GM18951 (cell line): ENCODE measurements at regions not wholly inside any gene's neighbourhood (a gene's known extent, or its start where the extent isn't known, plus 50 kb on each side); places are given as distances from the start of the nearest gene placed in this dataset.

Experiments
- POLR2A ChIP-seq: IDR thresholded peaks from 4 replicates; pipeline ENCODE4 v1.6.1; 2011; ENCODE audit warnings: mild to moderate bottlenecking; ENCODE audit not compliant: insufficient read length, insufficient read depth; ENCODE audit errors: extremely low read depth
- in situ Hi-C: fragments of 300-500 bp; cut with MboI; formaldehyde crosslinking; loops from one replicate; pipeline ENCODE4 v1.12.0; 2022; ENCODE audit warnings: low sequenced_read_pairs, mixed read lengths, inconsistent platforms; ENCODE audit not compliant: unreplicated experiment

DNA sequence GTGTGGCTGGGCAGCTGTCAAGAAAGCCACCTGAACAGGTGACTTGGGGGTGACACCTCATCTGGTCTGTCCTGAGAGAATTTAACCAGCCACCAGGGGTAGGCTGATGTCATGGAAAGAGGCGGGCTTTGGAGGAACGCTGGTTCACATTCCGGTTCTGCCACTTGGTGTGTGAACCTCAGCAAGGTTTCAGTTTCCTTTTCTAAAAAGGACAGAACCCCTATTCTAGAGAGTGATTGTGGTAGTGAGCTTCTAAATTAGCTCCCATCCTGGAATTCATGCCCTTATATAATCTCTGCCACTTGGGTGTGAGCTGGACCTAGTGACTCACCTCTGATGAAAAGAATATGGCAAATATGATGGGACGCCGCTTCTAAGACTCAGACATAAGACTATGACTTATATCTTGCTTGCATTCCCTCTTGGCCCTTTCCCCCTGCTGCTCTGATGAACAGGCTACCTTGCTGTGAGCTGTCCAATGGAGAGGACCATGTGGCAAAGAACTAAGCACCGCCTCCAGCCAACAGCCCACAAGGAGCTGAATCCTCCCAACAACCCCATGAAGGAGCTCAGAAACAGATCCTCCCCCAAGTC, 332.1 kb downstream of the RRAGC start:
- TF ChIP-seq POLR2A = no peak
- in situ Hi-C loops = no loop called here

DNA sequence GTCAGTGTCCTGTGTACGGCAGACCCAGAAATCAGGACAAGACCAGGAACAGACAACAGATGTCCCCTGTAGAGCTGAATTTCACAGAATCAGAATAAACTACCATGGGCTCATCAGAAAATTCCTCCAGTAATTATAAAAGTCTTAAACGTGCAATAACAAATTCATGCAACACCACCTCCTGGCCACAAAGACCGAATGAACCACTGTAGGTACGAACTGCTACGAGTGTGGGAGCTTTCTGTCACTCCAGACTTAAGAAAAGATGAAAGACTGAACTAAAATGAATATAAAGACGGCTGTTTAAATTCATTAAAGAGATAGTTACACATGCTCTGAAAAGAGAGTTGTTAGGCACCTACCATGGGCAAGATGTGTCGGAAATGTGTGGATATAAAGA, 333.5 kb downstream of the RRAGC start:
- TF ChIP-seq POLR2A = no peak
- in situ Hi-C loops = no loop called here

DNA sequence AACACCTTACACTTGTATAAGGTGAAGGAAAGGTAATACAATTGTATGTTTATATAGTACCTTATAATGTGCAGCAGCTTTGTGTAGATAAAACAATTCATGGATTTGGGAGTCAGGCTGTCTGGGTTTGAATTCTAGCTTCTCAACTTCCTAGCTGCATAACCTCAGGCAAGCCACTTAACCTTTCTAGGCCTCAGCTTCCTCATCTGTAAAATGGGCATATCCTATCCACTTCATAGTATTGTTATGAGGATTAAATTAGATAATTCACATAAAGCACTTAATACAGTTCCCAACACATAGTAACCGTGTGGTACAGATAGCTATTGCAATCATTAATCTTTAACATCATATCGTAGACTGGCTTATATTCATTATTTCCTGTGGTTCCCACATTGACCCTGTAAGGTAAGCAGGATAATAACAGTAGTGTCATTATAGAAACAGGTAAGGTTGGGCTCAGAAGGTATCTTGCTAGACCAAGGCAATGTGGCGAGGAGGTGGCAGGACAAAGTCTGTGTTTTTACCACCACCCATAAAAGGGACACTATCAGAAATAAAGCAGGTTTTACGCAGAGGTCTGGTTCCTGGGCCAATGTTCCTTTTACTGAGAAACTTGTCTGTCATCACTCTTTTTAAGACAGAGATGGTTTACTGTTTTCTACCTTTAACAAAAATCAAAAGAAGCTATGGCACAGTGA, 334.1 kb downstream of the RRAGC start:
- TF ChIP-seq POLR2A = no peak
- in situ Hi-C loops = no loop called here

DNA sequence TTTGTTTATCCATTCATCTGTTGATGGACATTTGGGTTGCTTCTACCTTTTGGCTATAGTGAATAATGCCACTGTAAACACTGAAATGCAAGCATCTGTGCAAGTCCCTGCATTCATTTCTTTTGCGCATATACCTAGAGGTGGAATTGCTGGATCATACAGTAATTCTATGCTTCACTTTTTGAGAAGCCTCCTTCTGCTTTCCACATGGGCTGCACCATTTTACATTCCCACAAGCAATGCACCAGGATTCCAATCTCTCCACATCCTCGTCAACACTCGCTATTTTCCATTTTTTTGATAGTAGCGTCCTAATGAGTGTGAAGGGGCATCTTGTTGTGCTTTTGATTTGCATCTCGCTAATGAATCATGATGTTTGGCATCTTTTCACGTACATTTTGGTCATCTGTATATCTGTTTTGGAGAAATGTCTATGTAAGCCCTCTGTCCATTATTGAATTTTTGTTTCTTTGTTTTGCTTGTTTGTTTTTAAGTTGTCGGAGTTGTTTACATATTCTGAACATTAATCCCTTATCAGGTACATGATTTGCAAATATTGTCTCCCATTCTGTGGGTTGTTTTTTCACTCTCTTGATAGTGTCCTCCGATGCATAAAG, 335.4 kb downstream of the RRAGC start:
- TF ChIP-seq POLR2A = no peak
- in situ Hi-C loops = no loop called here

DNA sequence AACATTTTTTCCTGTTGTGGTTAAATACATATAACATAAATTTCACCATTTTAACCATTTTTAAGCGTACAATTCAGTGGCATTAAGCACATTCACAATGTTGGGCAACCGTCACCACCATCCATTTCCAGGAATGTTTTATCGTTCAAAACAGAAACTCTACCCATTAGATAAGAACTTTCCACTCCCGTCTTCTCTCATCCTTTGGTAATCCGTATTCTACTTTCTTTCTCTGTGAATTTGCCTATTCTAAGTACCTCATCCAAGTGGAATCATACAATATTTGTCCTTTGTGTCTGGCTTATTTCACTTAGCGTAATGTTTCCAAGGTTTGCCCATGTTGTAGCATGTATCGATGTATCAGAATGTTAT, 336.0 kb downstream of the RRAGC start:
- TF ChIP-seq POLR2A = no peak
- in situ Hi-C loops = no loop called here

DNA sequence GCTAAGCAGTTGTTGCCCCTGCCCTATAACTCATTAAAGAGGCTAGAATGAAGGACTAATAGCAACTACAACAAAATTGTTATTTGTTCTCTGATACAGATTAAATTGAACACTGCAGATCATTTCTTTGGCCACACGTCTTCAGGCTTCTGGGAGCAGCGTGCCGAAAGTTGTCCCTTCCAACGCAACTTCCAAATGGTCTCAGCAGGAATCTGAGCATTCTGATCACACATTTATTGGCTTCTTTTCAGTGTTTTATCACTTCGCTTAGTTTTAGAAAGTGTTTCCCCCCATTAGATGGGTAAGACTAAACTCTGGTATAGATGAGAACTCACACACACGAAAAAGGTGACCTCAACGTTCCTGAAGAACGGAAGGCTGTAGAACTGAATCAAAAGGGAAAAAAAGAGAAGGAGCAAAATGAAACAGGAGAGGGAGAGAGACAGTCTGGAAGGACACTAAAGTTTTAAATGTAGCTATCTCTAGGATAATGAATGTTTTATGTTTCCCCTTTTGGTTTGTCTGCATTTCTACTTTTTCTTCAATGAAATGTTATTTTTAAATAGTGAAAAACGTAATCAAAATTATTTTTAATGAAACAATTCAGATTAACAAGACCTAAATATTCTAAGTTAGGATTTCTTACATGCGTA, 336.5 kb downstream of the RRAGC start:
- no peak for TF ChIP-seq POLR2A
- in situ Hi-C loops = no loop called here

DNA sequence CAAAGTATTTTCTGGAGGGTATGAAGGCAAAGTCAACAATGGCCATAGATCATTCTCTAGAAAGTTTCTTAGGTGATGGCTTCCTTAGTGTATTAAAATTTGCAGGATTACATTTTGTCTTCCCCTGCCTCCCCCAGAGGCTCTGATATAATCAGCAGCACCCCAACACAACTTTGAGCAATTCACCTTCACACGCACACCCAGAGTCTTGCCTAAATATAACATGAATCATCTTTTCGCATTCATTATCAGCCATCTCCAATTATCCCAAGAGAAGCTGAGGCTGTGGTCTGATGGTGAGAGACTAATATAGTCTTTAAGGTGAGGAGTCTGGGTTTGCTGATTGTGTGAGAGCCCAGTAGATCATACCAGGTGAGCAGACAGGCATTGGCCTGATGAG, 343.0 kb downstream of the RRAGC start:
- no peak for TF ChIP-seq POLR2A

DNA sequence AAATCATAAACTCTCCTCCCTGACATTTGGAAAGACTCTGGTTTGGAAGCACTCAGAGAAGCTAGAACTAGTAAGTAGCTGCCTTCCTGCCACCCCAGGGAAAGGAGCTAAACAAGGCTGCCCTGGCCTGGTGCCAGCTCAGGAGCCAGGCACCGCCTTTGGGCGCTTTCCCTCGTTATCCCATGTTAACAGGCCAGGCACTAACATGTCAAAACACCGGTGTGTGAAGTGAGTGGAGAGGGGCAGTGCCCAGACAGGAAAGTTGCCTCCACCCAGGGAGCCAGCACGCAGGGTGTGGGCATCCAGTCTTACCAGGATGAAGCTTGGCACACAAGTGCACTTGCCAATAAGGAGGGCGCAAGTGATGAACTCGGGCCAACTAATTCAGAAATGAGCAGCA, 346.8 kb downstream of the RRAGC start:
- in situ Hi-C loops = no loop called here
- no peak for TF ChIP-seq POLR2A

More for the DNA sequence above, 343.0 kb downstream of the RRAGC start:
- in situ Hi-C loops = no loop called here

DNA sequence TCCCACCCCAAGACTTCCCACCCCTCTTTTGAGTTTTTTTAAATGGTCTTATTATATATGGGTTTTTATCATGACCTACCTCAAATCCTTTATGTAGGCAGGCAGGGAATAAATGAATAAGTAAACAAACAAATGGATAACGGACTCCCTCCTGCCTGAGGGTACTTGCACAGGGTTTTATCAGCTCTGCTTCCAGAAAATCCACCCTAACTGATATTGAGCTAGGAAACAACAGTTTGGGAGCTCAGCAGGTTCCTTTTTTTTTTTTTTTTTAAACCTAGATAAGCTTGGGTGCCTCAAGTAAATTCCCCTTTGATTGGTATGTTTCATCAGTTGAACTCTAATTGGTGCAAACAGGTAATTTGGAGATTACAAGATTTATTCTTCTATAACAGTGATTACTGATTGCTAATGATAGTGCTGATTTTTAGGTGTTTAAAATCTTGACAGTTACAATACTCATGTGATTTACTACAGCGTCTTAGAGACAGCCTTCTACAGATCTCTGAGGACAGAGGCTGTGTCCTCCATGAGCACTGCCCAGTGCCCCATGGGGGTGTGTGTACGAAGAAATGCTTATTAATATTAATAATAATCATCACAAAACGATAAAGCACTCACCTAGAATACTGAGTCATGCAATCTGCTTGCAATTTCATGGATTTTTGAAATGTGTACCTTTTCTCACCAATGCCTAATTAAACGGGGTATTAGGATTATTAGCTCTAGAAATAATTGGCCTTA, 347.4 kb downstream of the RRAGC start:
- in situ Hi-C loops = no loop called here
- TF ChIP-seq POLR2A = no peak

DNA sequence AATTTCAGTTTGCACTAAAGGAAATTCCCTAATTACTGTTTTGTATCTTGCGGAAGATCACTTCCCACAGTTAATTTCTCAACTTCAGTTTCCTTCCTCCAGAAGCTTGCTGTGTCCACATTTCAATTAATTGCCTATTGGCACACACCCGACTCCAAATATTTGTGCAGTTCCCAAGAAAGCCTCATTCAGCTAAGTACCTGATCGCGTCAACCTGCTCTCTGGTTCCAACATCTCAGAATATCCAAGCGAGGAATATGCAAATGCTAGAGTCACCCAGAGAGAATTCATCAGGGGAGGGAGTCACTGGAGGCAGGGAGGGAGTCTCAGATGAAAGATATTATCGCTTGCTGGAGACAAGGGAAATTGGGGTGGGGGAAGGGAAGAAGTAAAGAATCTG, 351.3 kb downstream of the RRAGC start:
- in situ Hi-C loops = no loop called here
- no peak for TF ChIP-seq POLR2A

DNA sequence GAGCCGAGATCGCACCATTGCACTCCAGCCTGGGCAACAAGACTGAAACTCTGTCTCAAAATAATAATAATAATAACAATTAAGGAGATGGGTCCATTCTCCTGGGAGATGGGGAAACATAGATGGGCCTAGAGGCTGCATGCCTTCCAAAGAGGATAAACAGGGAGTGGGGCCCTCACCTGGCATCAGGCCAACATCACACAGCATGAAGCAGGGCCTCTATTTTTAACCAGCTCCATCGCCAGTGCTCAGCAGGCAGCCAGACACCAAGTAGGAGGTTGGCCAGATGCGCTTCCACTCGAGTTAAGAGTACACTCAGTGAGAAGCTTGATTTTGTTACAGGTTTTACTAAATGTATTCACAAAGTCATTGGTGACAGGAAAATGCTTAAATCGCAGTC, 352.0 kb downstream of the RRAGC start:
- TF ChIP-seq POLR2A = no peak
- in situ Hi-C loops = no loop called here

DNA sequence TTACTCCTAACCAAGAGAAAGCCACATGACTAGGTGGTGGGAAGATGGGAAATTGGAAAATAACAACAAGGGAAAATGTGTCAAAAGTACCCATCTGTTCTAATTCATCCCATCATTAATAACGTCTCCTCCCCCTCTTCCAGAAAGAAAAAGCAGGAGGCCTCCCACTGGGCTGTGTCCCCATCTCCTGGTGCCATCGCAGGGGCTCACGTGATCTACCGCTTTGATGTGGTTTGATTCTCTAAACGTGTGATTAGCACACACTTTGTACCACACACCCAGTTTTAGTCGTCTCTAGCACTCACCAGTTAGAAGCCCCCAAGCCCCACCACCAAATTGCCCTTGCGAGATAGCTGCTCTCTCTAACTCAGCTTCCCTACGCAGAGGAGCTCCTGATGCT, 353.6 kb downstream of the RRAGC start:
- no peak for TF ChIP-seq POLR2A

DNA sequence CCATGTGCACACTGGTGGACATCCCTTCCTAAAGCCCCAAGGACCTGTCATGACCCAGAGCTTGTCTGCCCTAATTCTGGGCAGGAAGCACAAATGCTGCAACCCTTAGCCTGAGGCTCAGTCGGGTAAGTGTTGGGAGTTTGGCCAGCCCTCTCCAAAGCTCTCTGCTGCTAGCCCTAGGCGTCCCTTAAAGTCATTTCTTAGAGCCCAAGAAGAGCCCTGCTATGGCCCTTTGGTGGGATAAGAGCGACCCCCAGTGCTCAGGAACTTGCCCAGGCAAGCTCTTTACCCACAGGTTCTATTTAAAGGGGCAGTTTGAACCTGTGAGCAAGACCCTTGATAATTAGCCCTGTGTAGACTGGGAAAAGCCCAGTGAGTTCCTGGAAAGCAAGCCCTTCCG, 356.8 kb downstream of the RRAGC start:
- TF ChIP-seq POLR2A = no peak
- in situ Hi-C loops = no loop called here

More for the DNA sequence above, 353.6 kb downstream of the RRAGC start:
- in situ Hi-C loops = no loop called here
